ENCODE measurements at regions not wholly inside any gene's neighbourhood (a gene's known extent, or its start where the extent isn't known, plus 50 kb on each side); places are given as distances from the start of the nearest gene placed in this dataset.

GRCh38 chr7:25371972-25372371, 143.7 kb upstream of the NPVF start:
- TF ChIP-seq, protein P1, sequence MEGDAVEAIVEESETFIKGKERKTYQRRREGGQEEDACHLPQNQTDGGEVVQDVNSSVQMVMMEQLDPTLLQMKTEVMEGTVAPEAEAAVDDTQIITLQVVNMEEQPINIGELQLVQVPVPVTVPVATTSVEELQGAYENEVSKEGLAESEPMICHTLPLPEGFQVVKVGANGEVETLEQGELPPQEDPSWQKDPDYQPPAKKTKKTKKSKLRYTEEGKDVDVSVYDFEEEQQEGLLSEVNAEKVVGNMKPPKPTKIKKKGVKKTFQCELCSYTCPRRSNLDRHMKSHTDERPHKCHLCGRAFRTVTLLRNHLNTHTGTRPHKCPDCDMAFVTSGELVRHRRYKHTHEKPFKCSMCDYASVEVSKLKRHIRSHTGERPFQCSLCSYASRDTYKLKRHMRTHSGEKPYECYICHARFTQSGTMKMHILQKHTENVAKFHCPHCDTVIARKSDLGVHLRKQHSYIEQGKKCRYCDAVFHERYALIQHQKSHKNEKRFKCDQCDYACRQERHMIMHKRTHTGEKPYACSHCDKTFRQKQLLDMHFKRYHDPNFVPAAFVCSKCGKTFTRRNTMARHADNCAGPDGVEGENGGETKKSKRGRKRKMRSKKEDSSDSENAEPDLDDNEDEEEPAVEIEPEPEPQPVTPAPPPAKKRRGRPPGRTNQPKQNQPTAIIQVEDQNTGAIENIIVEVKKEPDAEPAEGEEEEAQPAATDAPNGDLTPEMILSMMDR (IDR thresholded peaks at IDR 0.05; ENCODE audit: low read depth, low read length): no peak
- TF ChIP-seq EZH2phosphoT487 (IDR thresholded peaks at IDR 0.05; ENCODE audit: low read depth): no peak
- Histone ChIP-seq H3K9ac (ENCODE audit: low read length) (no peak overlapping the region), H3K4me2 (ENCODE audit: low read length) (no peak overlapping the region), H3K9me3 (ENCODE audit: insufficient read depth, low read length) (no peaks in the 10 kb centered on the region), H4K20me1 (ENCODE audit: insufficient read depth, low read length) (no peaks in the 10 kb centered on the region), H3K4me1 (ENCODE audit: low read length) (no peaks in the 10 kb centered on the region), H3K27me3 (ENCODE audit: low read depth, low read length) (no peaks in the 10 kb centered on the region), H3K79me2 (ENCODE audit: low read length) (no peaks in the 10 kb centered on the region), H3K36me3 (replicated peaks; ENCODE audit: low read depth, low read length) (no peaks in the 10 kb centered on the region), H2AFZ (ENCODE audit: low read depth, low read length) (no peak overlapping the region), H3K4me3 (ENCODE audit: low read length) (no peak overlapping the region), H3K27ac (ENCODE audit: low read length) (no peak overlapping the region)

DNA sequence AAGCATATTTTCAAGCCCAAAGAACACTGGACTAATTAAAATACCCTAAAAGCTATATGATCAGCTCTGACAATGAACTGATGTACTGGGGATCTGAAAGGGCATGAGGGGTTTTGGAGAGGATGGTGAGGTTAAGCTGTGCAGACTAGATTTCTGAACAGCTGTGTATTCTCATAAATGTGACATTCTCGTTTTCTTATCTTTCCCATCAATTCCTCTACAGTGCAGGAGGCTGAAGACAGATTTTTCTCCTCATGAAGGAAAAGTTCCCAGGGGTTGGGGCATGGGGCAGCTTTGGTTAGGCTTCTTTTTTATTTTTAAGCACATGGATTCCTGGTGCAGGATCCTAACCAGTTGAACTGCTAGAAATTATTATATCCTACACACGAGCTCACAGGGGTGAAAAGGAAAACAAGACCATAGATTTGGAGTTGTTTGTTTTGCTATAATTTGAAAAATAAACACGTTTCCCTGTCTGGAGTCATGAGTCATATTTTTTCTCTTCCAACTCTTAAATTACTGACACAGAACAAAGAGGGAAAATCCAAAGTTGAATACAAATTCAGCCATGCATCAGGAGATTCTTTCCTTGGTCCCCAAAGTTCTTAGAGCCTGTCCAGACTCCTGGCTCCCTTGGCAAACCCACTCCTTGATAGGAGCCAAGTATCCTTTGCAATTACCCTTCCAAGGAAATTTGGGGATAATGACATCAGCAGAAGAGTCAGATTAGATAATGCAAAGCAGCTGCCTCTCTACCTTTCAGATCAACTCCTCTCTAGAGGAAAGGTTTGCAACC, 147.7 kb upstream of the NPVF start:
- no peak overlapping the region for H3K4me2 ChIP-seq (ENCODE audit: low read length)
- no peaks in the 10 kb centered on the region for H4K20me1 ChIP-seq (ENCODE audit: insufficient read depth, low read length)
- H3K9me3 ChIP-seq (ENCODE audit: insufficient read depth, low read length): no peaks in the 10 kb centered on the region
- no peak overlapping the region for H2AFZ ChIP-seq (ENCODE audit: low read depth, low read length)
- no peak overlapping the region for H3K4me3 ChIP-seq (ENCODE audit: low read length)
- H3K36me3 ChIP-seq (replicated peaks; ENCODE audit: low read depth, low read length): no peaks in the 10 kb centered on the region
- no peak overlapping the region for H3K9ac ChIP-seq (ENCODE audit: low read length)
- no peaks in the 10 kb centered on the region for H3K4me1 ChIP-seq (ENCODE audit: low read length)
- TF ChIP-seq, protein P1 (IDR thresholded peaks at IDR 0.05; ENCODE audit: low read depth, low read length): no peak
- no peak for TF ChIP-seq EZH2phosphoT487 (IDR thresholded peaks at IDR 0.05; ENCODE audit: low read depth)
- H3K27ac ChIP-seq (ENCODE audit: low read length): no peak overlapping the region
- no peaks in the 10 kb centered on the region for H3K79me2 ChIP-seq (ENCODE audit: low read length)
- H3K27me3 ChIP-seq (ENCODE audit: low read depth, low read length): no peaks in the 10 kb centered on the region

- Histone ChIP-seq H3K4me3 (ENCODE audit: low read length) (no peak overlapping the region), H3K9ac (ENCODE audit: low read length) (no peak overlapping the region), H2AFZ (ENCODE audit: low read depth, low read length) (no peak overlapping the region), H3K9me3 (ENCODE audit: insufficient read depth, low read length) (no peaks in the 10 kb centered on the region), H4K20me1 (ENCODE audit: insufficient read depth, low read length) (no peaks in the 10 kb centered on the region), H3K27ac (ENCODE audit: low read length) (no peak overlapping the region), H3K4me2 (ENCODE audit: low read length) (no peak overlapping the region), H3K79me2 (ENCODE audit: low read length) (no peaks in the 10 kb centered on the region), H3K4me1 (ENCODE audit: low read length) (no peaks in the 10 kb centered on the region), H3K27me3 (ENCODE audit: low read depth, low read length) (peaks cover 3% of the 10 kb centered on the region), H3K36me3 (replicated peaks; ENCODE audit: low read depth, low read length) (no peaks in the 10 kb centered on the region)
- TF ChIP-seq, protein P1 (IDR thresholded peaks at IDR 0.05; ENCODE audit: low read depth, low read length): no peak
- TF ChIP-seq EZH2phosphoT487 (IDR thresholded peaks at IDR 0.05; ENCODE audit: low read depth): no peak
These were observed 151.3 kb upstream of the NPVF start for GRCh38 chr7:25379351-25380300.

Measured in OCI-LY3 (cell line).